Astrocyte (in vitro differentiated cells and primary cell): ENCODE measurements at regions not wholly inside any gene's neighbourhood (a gene's known extent, or its start where the extent isn't known, plus 50 kb on each side); places are given as distances from the start of the nearest gene placed in this dataset.

Experiments
- DNase-seq: peaks from one replicate; pipeline ENCODE4 v3.0.0-alpha.2; 2010; ENCODE audit warnings: low read depth
- FAIRE-seq: peaks from 2 replicates; lab custom pipeline; 2011; peaks lifted over from hg19 to GRCh38; lab: Jason Lieb, UNC
- H2AFZ ChIP-seq: 2 replicates; pipeline ENCODE4 v1.6.0; 2012; ENCODE audit warnings: low read depth, low read length, inconsistent platforms
- H3K27ac ChIP-seq: 2 replicates; pipeline ENCODE4 v1.5.1; 2011; ENCODE audit warnings: low read depth, low read length, inconsistent platforms
- H3K27me3 ChIP-seq: 2 replicates; pipeline ENCODE4 v1.6.0; 2011; ENCODE audit warnings: low read length, inconsistent platforms; ENCODE audit not compliant: insufficient read depth
- H3K36me3 ChIP-seq: 2 replicates; pipeline ENCODE4 v1.5.1; 2011; ENCODE audit warnings: low read length, inconsistent platforms; ENCODE audit not compliant: insufficient read depth
- H3K4me1 ChIP-seq: 2 replicates; pipeline ENCODE4 v1.5.1; 2011; ENCODE audit warnings: low read length, inconsistent platforms; ENCODE audit not compliant: insufficient read depth
- H3K4me2 ChIP-seq: 2 replicates; pipeline ENCODE4 v1.6.0; 2012; ENCODE audit warnings: low read length, inconsistent platforms
- H3K4me3 ChIP-seq: 2 replicates; pipeline ENCODE4 v1.5.1; 2011; ENCODE audit warnings: low read depth, mild to moderate bottlenecking, low read length, inconsistent platforms; ENCODE audit not compliant: insufficient read depth
- H3K79me2 ChIP-seq: 2 replicates; pipeline ENCODE4 v1.6.0; 2012; ENCODE audit warnings: mild to moderate bottlenecking, low read length, inconsistent platforms; ENCODE audit not compliant: insufficient read depth
- H3K9ac ChIP-seq: 2 replicates; pipeline ENCODE4 v1.6.0; 2012; ENCODE audit warnings: mild to moderate bottlenecking, low read length, inconsistent platforms
- H3K9me3 ChIP-seq: 2 replicates; pipeline ENCODE4 v1.5.1; 2012; ENCODE audit warnings: low read depth, mild to moderate bottlenecking, low read length, inconsistent platforms; ENCODE audit not compliant: insufficient read depth
- H4K20me1 ChIP-seq: 2 replicates; pipeline ENCODE4 v1.6.0; 2012; ENCODE audit warnings: low read length, inconsistent platforms; ENCODE audit not compliant: insufficient read depth
- H3K27ac Mint-ChIP-seq: one replicate; pipeline ENCODE4 v1.8.0; 2021; ENCODE audit warnings: mild to moderate bottlenecking, mixed read lengths; ENCODE audit not compliant: unreplicated experiment
- H3K27me3 Mint-ChIP-seq: one replicate; pipeline ENCODE4 v1.8.0; 2021; ENCODE audit warnings: low read depth, mixed read lengths; ENCODE audit not compliant: unreplicated experiment
- H3K36me3 Mint-ChIP-seq: one replicate; pipeline ENCODE4 v1.8.0; 2021; ENCODE audit warnings: low read depth, mixed read lengths; ENCODE audit not compliant: unreplicated experiment
- H3K4me1 Mint-ChIP-seq: one replicate; pipeline ENCODE4 v1.8.0; 2021; ENCODE audit warnings: low read depth, mixed read lengths; ENCODE audit not compliant: unreplicated experiment
- H3K4me3 Mint-ChIP-seq: one replicate; pipeline ENCODE4 v1.8.0; 2021; ENCODE audit warnings: mild to moderate bottlenecking, moderate library complexity, mixed read lengths; ENCODE audit not compliant: unreplicated experiment
- H3K9me3 Mint-ChIP-seq: one replicate; pipeline ENCODE4 v1.8.0; 2021; ENCODE audit warnings: mild to moderate bottlenecking, mixed read lengths; ENCODE audit not compliant: unreplicated experiment
- EZH2 ChIP-seq: IDR thresholded peaks from 2 replicates; pipeline ENCODE4 v1.6.1; 2012; ENCODE audit warnings: mild to moderate bottlenecking, low read length, inconsistent platforms; ENCODE audit not compliant: insufficient read depth
- TF ChIP-seq, protein P1 (sequence below): IDR thresholded peaks from 2 replicates; pipeline ENCODE4 v1.5.1; 2011; ENCODE audit warnings: low read depth, mild to moderate bottlenecking, inconsistent platforms, low read length, moderate library complexity; ENCODE audit not compliant: insufficient read depth

DNA sequence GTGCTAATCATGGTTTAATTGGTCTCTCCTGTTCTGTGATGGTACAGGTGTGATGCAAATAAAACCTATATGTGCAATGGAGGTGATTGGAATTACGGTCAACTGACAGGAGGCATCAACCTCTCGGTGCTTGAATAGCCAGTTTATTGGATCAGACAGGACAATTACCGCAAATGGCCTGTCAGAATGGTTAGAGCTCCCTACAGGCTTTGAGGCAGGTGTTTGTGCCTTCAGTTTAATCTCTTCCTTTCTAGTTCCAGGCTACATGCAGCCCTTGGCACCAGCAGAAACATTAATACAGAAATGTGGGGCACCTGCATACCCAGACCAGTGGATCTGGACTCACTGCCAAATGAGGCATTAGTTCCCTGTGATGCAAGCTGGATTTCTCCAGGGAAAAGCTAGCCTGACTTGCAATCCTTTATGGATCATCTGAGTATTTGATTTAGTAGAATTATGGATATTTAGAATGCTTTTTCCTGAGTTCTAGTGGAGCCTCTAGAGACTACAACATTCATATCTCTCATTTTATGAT is 128.6 kb downstream of the MAT2B start:
- no peak overlapping the region for H3K4me2 ChIP-seq
- no peaks in the 10 kb centered on the region for H3K36me3 ChIP-seq
- H3K27ac Mint-ChIP-seq, result no peak overlapping the region
- no peak overlapping the region for H2AFZ ChIP-seq
- H3K9me3 Mint-ChIP-seq, result no peaks in the 10 kb centered on the region
- no peaks in the 10 kb centered on the region for H3K9me3 ChIP-seq
- no peak overlapping the region for H3K4me3 Mint-ChIP-seq
- H3K9ac ChIP-seq, result no peak overlapping the region
- H3K4me3 ChIP-seq, result no peak overlapping the region
- no peaks in the 10 kb centered on the region for H3K4me1 Mint-ChIP-seq
- no peak overlapping the region for H3K27ac ChIP-seq
- no peaks in the 10 kb centered on the region for H3K27me3 ChIP-seq
- peaks cover 1% of the 10 kb centered on the region for H3K27me3 Mint-ChIP-seq
- no peaks in the 10 kb centered on the region for H3K4me1 ChIP-seq
- H4K20me1 ChIP-seq, result no peaks in the 10 kb centered on the region
- H3K79me2 ChIP-seq, result no peaks in the 10 kb centered on the region
- TF ChIP-seq, protein P1, sequence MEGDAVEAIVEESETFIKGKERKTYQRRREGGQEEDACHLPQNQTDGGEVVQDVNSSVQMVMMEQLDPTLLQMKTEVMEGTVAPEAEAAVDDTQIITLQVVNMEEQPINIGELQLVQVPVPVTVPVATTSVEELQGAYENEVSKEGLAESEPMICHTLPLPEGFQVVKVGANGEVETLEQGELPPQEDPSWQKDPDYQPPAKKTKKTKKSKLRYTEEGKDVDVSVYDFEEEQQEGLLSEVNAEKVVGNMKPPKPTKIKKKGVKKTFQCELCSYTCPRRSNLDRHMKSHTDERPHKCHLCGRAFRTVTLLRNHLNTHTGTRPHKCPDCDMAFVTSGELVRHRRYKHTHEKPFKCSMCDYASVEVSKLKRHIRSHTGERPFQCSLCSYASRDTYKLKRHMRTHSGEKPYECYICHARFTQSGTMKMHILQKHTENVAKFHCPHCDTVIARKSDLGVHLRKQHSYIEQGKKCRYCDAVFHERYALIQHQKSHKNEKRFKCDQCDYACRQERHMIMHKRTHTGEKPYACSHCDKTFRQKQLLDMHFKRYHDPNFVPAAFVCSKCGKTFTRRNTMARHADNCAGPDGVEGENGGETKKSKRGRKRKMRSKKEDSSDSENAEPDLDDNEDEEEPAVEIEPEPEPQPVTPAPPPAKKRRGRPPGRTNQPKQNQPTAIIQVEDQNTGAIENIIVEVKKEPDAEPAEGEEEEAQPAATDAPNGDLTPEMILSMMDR, result no peak
- TF ChIP-seq EZH2, result no peak
- DNase-seq (no peak), FAIRE-seq (no peak)
- no peaks in the 10 kb centered on the region for H3K36me3 Mint-ChIP-seq

DNA sequence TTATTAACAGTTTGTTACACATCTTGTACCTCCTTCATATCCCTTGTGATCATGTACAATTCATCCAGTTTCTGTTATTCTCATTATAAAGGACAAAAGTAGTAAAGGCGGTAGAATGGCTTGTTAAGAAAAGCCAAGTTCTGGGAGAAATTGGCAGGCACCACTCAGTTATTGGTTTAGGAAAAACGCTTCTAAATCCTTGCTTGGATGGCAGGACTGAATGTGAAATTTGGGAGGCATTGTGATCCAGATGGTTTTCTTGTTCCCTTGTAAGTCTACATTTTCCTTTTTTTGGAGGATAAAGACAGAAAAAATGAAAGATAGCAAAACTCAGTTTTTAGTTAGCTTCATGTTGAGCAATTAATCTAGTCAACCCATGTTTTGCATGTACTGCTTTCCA is 130.2 kb downstream of the MAT2B start:
- TF ChIP-seq, protein P1, result no peak
- no peak for TF ChIP-seq EZH2
- Histone ChIP-seq H3K4me2 (no peak overlapping the region), H3K4me3 (no peak overlapping the region), H3K4me1 (no peaks in the 10 kb centered on the region), H3K36me3 (no peaks in the 10 kb centered on the region), H3K79me2 (no peaks in the 10 kb centered on the region), H3K27me3 (no peaks in the 10 kb centered on the region), H3K9me3 (no peaks in the 10 kb centered on the region), H4K20me1 (no peaks in the 10 kb centered on the region), H3K9ac (no peak overlapping the region), H3K27ac (no peak overlapping the region), H2AFZ (no peak overlapping the region)
- Mint-ChIP-seq H3K27me3 (peaks cover 1% of the 10 kb centered on the region), H3K4me1 (no peaks in the 10 kb centered on the region), H3K36me3 (no peaks in the 10 kb centered on the region), H3K4me3 (no peak overlapping the region), H3K9me3 (no peaks in the 10 kb centered on the region), H3K27ac (no peak overlapping the region)
- no peak for FAIRE-seq
- no peak for DNase-seq

DNA sequence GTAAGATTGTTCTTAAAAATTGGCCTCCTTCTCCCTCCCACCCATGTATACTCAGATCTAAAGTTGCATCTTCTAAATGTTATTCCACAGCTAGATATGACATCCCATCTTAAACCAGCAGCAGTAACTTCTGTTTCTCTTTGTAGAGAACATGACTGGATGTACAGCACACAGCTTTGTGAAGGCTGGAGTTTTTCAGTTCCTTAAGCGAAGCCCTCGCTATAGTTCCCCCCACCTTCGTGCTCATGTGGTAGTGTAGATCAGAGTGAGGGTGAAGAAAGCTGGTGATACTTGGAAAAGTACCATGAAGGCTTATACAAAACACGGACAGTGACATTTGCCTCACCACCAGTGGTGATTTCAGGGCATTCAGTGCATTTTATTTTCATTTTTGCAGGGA is 137.5 kb downstream of the MAT2B start:
- no peaks in the 10 kb centered on the region for H3K4me1 Mint-ChIP-seq
- no peak for FAIRE-seq
- H3K27me3 Mint-ChIP-seq, result no peaks in the 10 kb centered on the region

More for the DNA sequence above, 137.5 kb downstream of the MAT2B start:
- no peaks in the 10 kb centered on the region for H3K9me3 ChIP-seq
- no peaks in the 10 kb centered on the region for H4K20me1 ChIP-seq
- Mint-ChIP-seq H3K27ac (no peak overlapping the region), H3K36me3 (no peaks in the 10 kb centered on the region), H3K9me3 (no peaks in the 10 kb centered on the region), H3K4me3 (no peak overlapping the region)
- no peaks in the 10 kb centered on the region for H3K4me1 ChIP-seq
- no peak overlapping the region for H3K27ac ChIP-seq
- DNase-seq, result no peak
- H3K79me2 ChIP-seq, result no peaks in the 10 kb centered on the region
- no peak overlapping the region for H2AFZ ChIP-seq
- H3K36me3 ChIP-seq, result no peaks in the 10 kb centered on the region
- H3K4me3 ChIP-seq, result no peak overlapping the region
- no peak for TF ChIP-seq EZH2
- TF ChIP-seq, protein P1, result no peak
- no peak overlapping the region for H3K4me2 ChIP-seq
- no peaks in the 10 kb centered on the region for H3K27me3 ChIP-seq
- H3K9ac ChIP-seq, result no peak overlapping the region
